ENCODE measurements at regions not wholly inside any gene's neighbourhood (a gene's known extent, or its start where the extent isn't known, plus 50 kb on each side); places are given as distances from the start of the nearest gene placed in this dataset.

GRCh38 chr12:63056649-63057048 is 94.4 kb downstream of the AVPR1A start:
- Histone ChIP-seq H3K36me3 (ENCODE audit: control insufficient read depth, insufficient read depth, low read length) (no peaks in the 10 kb centered on the region), H3K4me3 (no peak overlapping the region), H3K4me2 (ENCODE audit: insufficient read depth, low read length) (no peak overlapping the region), H3K9me3 (replicated peaks; ENCODE audit: control insufficient read depth, insufficient read depth, low read depth, low read length) (no peaks in the 10 kb centered on the region), H4K20me1 (replicated peaks; ENCODE audit: control insufficient read depth, insufficient read depth, low read length) (no peaks in the 10 kb centered on the region), H3K79me2 (ENCODE audit: control insufficient read depth, insufficient read depth, low read length) (no peaks in the 10 kb centered on the region), H3K9me1 (ENCODE audit: control insufficient read depth, insufficient read depth, low read length) (no peaks in the 10 kb centered on the region), H3K9ac (ENCODE audit: insufficient read depth in 1 of 2, low read depth in 2 of 2, low read length in 2 of 2) (no peak overlapping the region), H3K27ac (ENCODE audit: extremely low read depth, low read depth, low read length) (no peak overlapping the region), H3K4me1 (replicated peaks in 1 of 2; ENCODE audit: control insufficient read depth in 2 of 2, insufficient read depth in 2 of 2, low read length in 2 of 2) (no peaks in the 10 kb centered on the region), H3K27me3 (ENCODE audit: control insufficient read depth in 2 of 2, insufficient read depth in 2 of 2, low read length in 2 of 2) (no peaks in the 10 kb centered on the region), H2AFZ (ENCODE audit: low read depth, low read length) (no peak overlapping the region)
- TF ChIP-seq TCFL5 (CRISPR knock-in tag; conservative IDR thresholded peaks at IDR 0.05) (no peak), CGGBP1 (CRISPR knock-in tag; IDR thresholded peaks at IDR 0.05) (no peak), DLX4 (CRISPR knock-in tag; IDR thresholded peaks at IDR 0.05) (no peak), RBM14 (IDR thresholded peaks at IDR 0.05; ENCODE audit: borderline replicate concordance, insufficient read depth, low read depth, low read length) (no peak), RBM25 (IDR thresholded peaks at IDR 0.05; ENCODE audit: low read depth, low read length, severe bottlenecking) (no peak), RERE (CRISPR knock-in tag; IDR thresholded peaks at IDR 0.05; ENCODE audit: borderline replicate concordance) (no peak), RFX7 (CRISPR knock-in tag; IDR thresholded peaks at IDR 0.05) (no peak), PHF21A (IDR thresholded peaks at IDR 0.05; ENCODE audit: borderline replicate concordance, low read depth) (no peak), BDP1 (IDR thresholded peaks at IDR 0.05; ENCODE audit: insufficient read depth, insufficient read length) (no peak), DACH1 (IDR thresholded peaks at IDR 0.05; ENCODE audit: partially characterized antibody) (no peak), FOXJ3 (CRISPR knock-in tag; IDR thresholded peaks at IDR 0.05) (no peak), SAP30 (IDR thresholded peaks at IDR 0.05; ENCODE audit: borderline replicate concordance, insufficient read depth, low read depth, low read length, poor library complexity, severe bottlenecking) (no peak), NFRKB (IDR thresholded peaks at IDR 0.05; ENCODE audit: low read depth) (no peak), FOXM1 (IDR thresholded peaks at IDR 0.05; ENCODE audit: low read depth) (no peak), FOXM1 (CRISPR knock-in tag; IDR thresholded peaks at IDR 0.05; ENCODE audit: low read depth) (no peak), ZNF583 (CRISPR knock-in tag; IDR thresholded peaks at IDR 0.05) (no peak), DIDO1 (tag; IDR thresholded peaks at IDR 0.05; ENCODE audit: low read depth) (no peak), ZNF124 (CRISPR knock-in tag; IDR thresholded peaks at IDR 0.05) (no peak)
- CTCF ChIA-PET (ENCODE audit: low intra/inter-chr PET ratio), result no interaction called here
- intact Hi-C loops (cut with micrococcal nuclease), result no loop called here
- in situ Hi-C loops (cut with MboI), result loop anchor here (25.0 kb wide), 1 partner anchor 619 kb away; no protein-coding TSS in a partner anchor
- no TSS peak for BruUV-seq (replicated peaks)
- ATAC-seq (no peak), DNase-seq (ENCODE audit: extremely low read depth in 1 of 4, low spot score in 3 of 4) (no peak), FAIRE-seq (no peak)
- POLR2A ChIA-PET, result no interaction called here

All from K562 (cell line).